SU-DHL-6 (cell line): ENCODE measurements at regions not wholly inside any gene's neighbourhood (a gene's known extent, or its start where the extent isn't known, plus 50 kb on each side); places are given as distances from the start of the nearest gene placed in this dataset.
"Not testable (repeated sequence)": the region's sequence is repeated elsewhere in the genome, so short reads cannot be mapped to it uniquely, and the experiment has no call there.

Experiments used
- H2AFZ ChIP-seq: fragments of 200-600 bp; sonication (generic); 2 replicates; pipeline ENCODE4 v1.6.1; 2014; ENCODE audit warnings: low read depth, mild to moderate bottlenecking, moderate library complexity, mixed read lengths, antibody characterized with exemption, low read length; ENCODE audit not compliant: severe bottlenecking
- H3F3A ChIP-seq: fragments of 200-600 bp; shearing (Covaris generic); 2 replicates; pipeline ENCODE4 v1.6.0; 2016; ENCODE audit warnings: antibody characterized with exemption, mild to moderate bottlenecking; ENCODE audit not compliant: insufficient read depth
- H3K27ac ChIP-seq: fragments of 200-600 bp; sonication (generic); 2 replicates; pipeline ENCODE4 v1.5.1; 2016; ENCODE audit warnings: low read depth, mild to moderate bottlenecking, low read length, moderate library complexity, mixed read lengths
- H3K27me3 ChIP-seq: fragments of 200-600 bp; sonication (generic), shearing (Covaris generic); 2 replicates; pipeline ENCODE4 v1.6.0; 2014; ENCODE audit warnings: mild to moderate bottlenecking, low read length
- H3K36me3 ChIP-seq: fragments of 200-600 bp; sonication (generic); 2 replicates; pipeline ENCODE4 v1.6.1; 2014; ENCODE audit warnings: mild to moderate bottlenecking, low read length, mixed read lengths
- H3K4me2 ChIP-seq: fragments of 300-600, 200-600 bp; shearing (Covaris generic), sonication (generic); 2 replicates; pipeline ENCODE4 v1.6.0; 2014; ENCODE audit warnings: low read length, low read depth, mild to moderate bottlenecking; ENCODE audit not compliant: poor library complexity, severe bottlenecking
- H3K4me3 ChIP-seq: fragments of 200-600 bp; sonication (generic); 2 replicates; pipeline ENCODE4 v1.5.1; 2014; ENCODE audit warnings: antibody characterized with exemption, low read length, mild to moderate bottlenecking, mixed read lengths; ENCODE audit not compliant: insufficient read depth, poor library complexity, severe bottlenecking
- H3K79me2 ChIP-seq: fragments of 200-600 bp; sonication (generic); 2 replicates; pipeline ENCODE4 v1.6.1; 2014; ENCODE audit warnings: mild to moderate bottlenecking, low read length, moderate library complexity; ENCODE audit not compliant: insufficient read depth
- H3K9ac ChIP-seq: fragments of 200-600 bp; sonication (generic); 2 replicates; pipeline ENCODE4 v1.7.0; 2014; ENCODE audit warnings: mild to moderate bottlenecking, low read length
- H3K9me2 ChIP-seq: fragments of 200-600 bp; sonication (generic); replicated peaks from 2 replicates; pipeline ENCODE4 v1.6.1; 2014; ENCODE audit warnings: low read length; ENCODE audit not compliant: insufficient read depth
- H3K9me3 ChIP-seq: fragments of 200-600 bp; sonication (generic); 2 replicates; pipeline ENCODE4 v1.6.1; 2014; ENCODE audit warnings: low read length, mixed read lengths; ENCODE audit not compliant: insufficient read depth
- H4K20me1 ChIP-seq: fragments of 200-600 bp; sonication (generic); 2 replicates; pipeline ENCODE4 v1.6.1; 2014; ENCODE audit warnings: low read depth, mild to moderate bottlenecking, antibody characterized with exemption, low read length, moderate library complexity, mixed read lengths

GRCh38 chr9:41367301-41367700 lies 178.2 kb upstream of the ZNG1F start:
- not testable (repeated sequence) for H2AFZ ChIP-seq, H3K4me2 ChIP-seq, H3K27me3 ChIP-seq, H4K20me1 ChIP-seq, H3K79me2 ChIP-seq, H3K27ac ChIP-seq, H3K4me3 ChIP-seq, H3K9me2 ChIP-seq, H3K9ac ChIP-seq, H3F3A ChIP-seq, H3K9me3 ChIP-seq, H3K36me3 ChIP-seq

- H3K9ac ChIP-seq, H3K36me3 ChIP-seq, H3K79me2 ChIP-seq, H3K27me3 ChIP-seq, H3K4me3 ChIP-seq, H3F3A ChIP-seq, H3K27ac ChIP-seq, H3K9me2 ChIP-seq, H4K20me1 ChIP-seq, H2AFZ ChIP-seq, H3K9me3 ChIP-seq: not testable (repeated sequence)
- peak overlapping the region; percentile 29 for H3K4me2 ChIP-seq
Observed at GRCh38 chr9:41361790-41362189, 172.7 kb upstream of the ZNG1F start.

GRCh38 chr9:41359116-41359515 lies 170.0 kb upstream of the ZNG1F start:
- H2AFZ ChIP-seq, H3K9me2 ChIP-seq, H3F3A ChIP-seq, H3K79me2 ChIP-seq, H3K27me3 ChIP-seq, H4K20me1 ChIP-seq, H3K9me3 ChIP-seq, H3K36me3 ChIP-seq: not testable (repeated sequence)
- Histone ChIP-seq H3K4me3 (peak overlapping the region; percentile 72), H3K27ac (peak overlapping the region; percentile 51), H3K4me2 (peak overlapping the region; percentile 48), H3K9ac (peak overlapping the region; percentile 76)

GRCh38 chr9:41358682-41359081 lies 169.6 kb upstream of the ZNG1F start:
- not testable (repeated sequence) for H3K27me3 ChIP-seq, H3K9me3 ChIP-seq, H3K9me2 ChIP-seq, H4K20me1 ChIP-seq, H3K79me2 ChIP-seq, H2AFZ ChIP-seq, H3F3A ChIP-seq, H3K36me3 ChIP-seq
- Histone ChIP-seq H3K9ac (peak overlapping the region; percentile 76), H3K27ac (peak overlapping the region; percentile 51; the same call in 1 of the 2 replicates), H3K4me2 (peak overlapping the region; percentile 48), H3K4me3 (peak overlapping the region; percentile 72)

- peak overlapping the region; percentile 76 for H3K9ac ChIP-seq
- not testable (repeated sequence) for H3K9me3 ChIP-seq, H4K20me1 ChIP-seq, H2AFZ ChIP-seq, H3K27me3 ChIP-seq, H3F3A ChIP-seq, H3K9me2 ChIP-seq, H3K79me2 ChIP-seq, H3K36me3 ChIP-seq
- H3K27ac ChIP-seq = peak overlapping the region; percentile 87
- H3K4me3 ChIP-seq = peak overlapping the region; percentile 72
- H3K4me2 ChIP-seq = peak overlapping the region; percentile 42
Observed at GRCh38 chr9:41357918-41358404, 168.8 kb upstream of the ZNG1F start.

GRCh38 chr9:41357350-41357748 lies 168.2 kb upstream of the ZNG1F start:
- H3K36me3 ChIP-seq, H3K79me2 ChIP-seq, H3K27me3 ChIP-seq, H3K4me3 ChIP-seq, H2AFZ ChIP-seq, H3F3A ChIP-seq, H3K9me2 ChIP-seq, H3K9me3 ChIP-seq, H4K20me1 ChIP-seq: not testable (repeated sequence)
- H3K4me2 ChIP-seq = peak overlapping the region; percentile 42
- H3K27ac ChIP-seq = peak overlapping the region; percentile 87
- peak overlapping the region; percentile 76; the same call in 1 of the 2 replicates for H3K9ac ChIP-seq

GRCh38 chr9:41356588-41357349 lies 167.7 kb upstream of the ZNG1F start:
- H3K9me3 ChIP-seq, H2AFZ ChIP-seq, H3K79me2 ChIP-seq, H3K9me2 ChIP-seq, H3K27me3 ChIP-seq, H4K20me1 ChIP-seq, H3F3A ChIP-seq, H3K36me3 ChIP-seq: not testable (repeated sequence)
- Histone ChIP-seq H3K4me3 (peak overlapping the region; percentile 38), H3K4me2 (peak overlapping the region; percentile 49), H3K9ac (peak overlapping the region; percentile 46; the same call in 1 of the 2 replicates), H3K27ac (peak overlapping the region; percentile 87)

GRCh38 chr9:41355712-41356450 lies 166.8 kb upstream of the ZNG1F start:
- H3K27me3 ChIP-seq, H3K9me2 ChIP-seq, H3F3A ChIP-seq, H4K20me1 ChIP-seq, H3K79me2 ChIP-seq, H3K36me3 ChIP-seq, H2AFZ ChIP-seq, H3K4me3 ChIP-seq, H3K9me3 ChIP-seq: not testable (repeated sequence)
- Histone ChIP-seq H3K27ac (peak overlapping the region; percentile 87), H3K9ac (peak overlapping the region; percentile 46; the same call in 1 of the 2 replicates), H3K4me2 (peak overlapping the region; percentile 42)
